NCI-H460 (cell line): ENCODE measurements at regions not wholly inside any gene's neighbourhood (a gene's known extent, or its start where the extent isn't known, plus 50 kb on each side); places are given as distances from the start of the nearest gene placed in this dataset.

Experiments
- DNase-seq: peaks from one replicate; pipeline ENCODE4 v3.0.0-alpha.2; 2016; ENCODE audit warnings: low read depth; ENCODE audit errors: extremely low read depth

DNA sequence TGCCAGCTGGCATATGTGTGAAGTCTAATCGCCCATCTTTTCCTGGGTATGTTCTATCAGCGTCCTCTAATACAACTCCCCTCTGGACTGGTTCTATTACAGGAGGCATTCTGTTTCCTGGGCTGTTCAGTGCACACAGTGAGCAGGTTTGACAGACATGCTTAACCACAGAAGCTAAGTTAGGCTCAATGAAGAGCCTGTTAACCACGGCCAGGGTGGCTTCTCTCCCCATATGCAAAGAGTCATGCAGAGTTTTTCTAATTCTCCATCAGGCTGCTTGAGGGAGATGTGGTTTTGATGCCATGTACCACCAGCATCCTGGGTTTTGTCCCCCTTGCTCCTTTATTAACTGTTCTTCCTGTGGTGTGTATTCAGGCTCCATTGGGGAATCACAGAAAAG is 57.2 kb upstream of the ALOX12 start:
- DNase-seq: no peak

DNA sequence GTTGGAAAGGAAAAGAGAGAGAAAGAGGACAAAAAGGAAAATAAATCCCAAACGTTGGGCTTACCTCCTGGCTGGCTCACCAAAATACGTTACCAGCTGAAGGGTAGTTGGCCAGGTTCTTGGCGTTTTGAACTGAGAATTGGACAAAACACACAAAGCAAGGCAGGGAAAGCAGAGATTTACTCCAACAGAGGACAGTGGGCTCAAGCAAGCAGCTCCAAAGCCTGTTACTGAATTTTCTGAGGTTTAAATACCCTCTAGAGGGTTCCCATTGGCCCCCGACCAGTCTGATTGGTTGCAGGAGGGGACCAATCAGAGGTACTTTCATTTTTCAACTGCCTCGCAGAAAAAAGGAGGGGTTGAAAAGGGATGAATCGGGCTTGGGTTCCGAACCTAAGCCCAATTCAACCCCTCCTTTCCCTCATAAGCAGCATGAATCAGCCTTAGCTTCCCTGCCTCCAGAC is 55.6 kb upstream of the ALOX12 start:
- DNase-seq: no peak

DNA sequence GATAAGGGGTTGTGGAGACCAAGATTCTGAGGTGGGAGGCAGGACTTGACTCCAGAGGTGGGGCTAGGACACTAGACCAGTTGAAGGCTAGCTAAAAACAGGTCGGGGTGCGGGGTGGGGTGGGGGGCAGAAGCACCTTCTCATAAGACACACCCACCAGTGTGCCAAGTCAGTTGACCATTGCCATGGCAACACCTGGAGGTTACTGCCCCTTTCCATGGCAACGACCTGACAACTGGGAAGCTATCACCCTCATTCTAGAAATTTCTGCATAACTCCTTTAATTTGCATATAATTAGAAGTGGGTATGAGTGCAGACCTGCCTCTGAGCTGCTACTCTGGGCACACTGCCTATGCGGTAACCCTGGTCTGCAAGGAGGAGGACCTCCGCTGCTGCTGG is 53.9 kb upstream of the ALOX12 start:
- no peak for DNase-seq

DNA sequence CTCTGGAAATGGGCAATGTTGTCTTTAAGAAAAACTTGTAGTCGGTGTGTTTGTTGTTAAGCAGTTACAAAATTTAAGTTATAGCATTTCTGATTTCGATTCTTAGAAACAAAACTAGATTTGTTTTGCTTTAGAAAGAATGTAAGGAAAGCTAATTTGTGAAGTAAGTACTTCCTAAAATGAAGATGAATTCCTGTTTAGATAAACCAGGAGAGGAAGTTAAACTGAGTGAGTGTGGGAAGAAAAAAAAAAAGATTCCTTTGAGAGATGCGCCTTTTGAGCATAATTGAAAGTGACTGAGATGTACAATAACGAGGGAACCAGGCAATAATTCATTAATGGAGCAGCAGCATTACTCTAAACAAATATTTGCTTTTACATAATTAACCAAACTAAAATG is 52.4 kb upstream of the ALOX12 start:
- no peak for DNase-seq
